ENCODE measurements at regions not wholly inside any gene's neighbourhood (a gene's known extent, or its start where the extent isn't known, plus 50 kb on each side); places are given as distances from the start of the nearest gene placed in this dataset.

DNA sequence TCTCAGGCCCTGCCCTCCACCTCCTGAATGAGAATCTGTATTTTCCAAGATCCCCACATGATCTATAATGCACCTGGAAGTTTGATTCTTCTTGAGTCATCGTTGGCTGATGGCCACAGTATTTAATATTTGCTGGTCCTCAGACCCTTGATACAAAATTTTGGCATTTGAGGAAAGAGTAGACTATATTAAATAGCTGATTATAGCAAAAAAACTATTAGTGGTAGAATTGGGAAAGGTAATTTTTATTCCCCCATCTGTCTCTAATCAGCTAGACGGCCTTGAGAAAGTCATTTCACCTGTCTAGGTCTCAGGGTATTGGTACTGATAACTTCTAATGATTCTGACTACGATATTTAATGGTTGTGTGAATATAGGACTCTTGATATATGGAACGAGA lies 176.8 kb downstream of the BMP2 start:
- no peak overlapping the region for H3K27ac ChIP-seq (ENCODE audit: low read depth)
- Mint-ChIP-seq H3K9me3 (no peaks in the 10 kb centered on the region), H3K4me1 (no peaks in the 10 kb centered on the region), H3K4me3 (no peak overlapping the region), H3K27me3 (ENCODE audit: insufficient read depth, low read depth, poor library complexity) (no peaks in the 10 kb centered on the region), H3K27ac (no peak overlapping the region), H3K36me3 (ENCODE audit: low read depth) (no peaks in the 10 kb centered on the region)
- H3K4me3 ChIP-seq = no peak overlapping the region
- ATAC-seq (no peak), DNase-seq (ENCODE audit: low spot score) (no peak)
- no peaks in the 10 kb centered on the region for H3K36me3 ChIP-seq (ENCODE audit: insufficient read depth)
- no peak for TF ChIP-seq EZH2phosphoT487 (IDR thresholded peaks at IDR 0.05; ENCODE audit: unreplicated experiment)
- no peak for TF ChIP-seq ZNF331 (CRISPR knock-in tag; IDR thresholded peaks at IDR 0.05; ENCODE audit: low read depth)
- TF ChIP-seq CREB1 (CRISPR knock-in tag; IDR thresholded peaks at IDR 0.05; ENCODE audit: low read depth) = no peak
- no peak for TF ChIP-seq JUNB (IDR thresholded peaks at IDR 0.05; ENCODE audit: unreplicated experiment)
- TF ChIP-seq, protein P1, sequence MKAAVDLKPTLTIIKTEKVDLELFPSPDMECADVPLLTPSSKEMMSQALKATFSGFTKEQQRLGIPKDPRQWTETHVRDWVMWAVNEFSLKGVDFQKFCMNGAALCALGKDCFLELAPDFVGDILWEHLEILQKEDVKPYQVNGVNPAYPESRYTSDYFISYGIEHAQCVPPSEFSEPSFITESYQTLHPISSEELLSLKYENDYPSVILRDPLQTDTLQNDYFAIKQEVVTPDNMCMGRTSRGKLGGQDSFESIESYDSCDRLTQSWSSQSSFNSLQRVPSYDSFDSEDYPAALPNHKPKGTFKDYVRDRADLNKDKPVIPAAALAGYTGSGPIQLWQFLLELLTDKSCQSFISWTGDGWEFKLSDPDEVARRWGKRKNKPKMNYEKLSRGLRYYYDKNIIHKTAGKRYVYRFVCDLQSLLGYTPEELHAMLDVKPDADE (IDR thresholded peaks at IDR 0.05) = no peak
- TF ChIP-seq POLR2AphosphoS5 (IDR thresholded peaks at IDR 0.05; ENCODE audit: low read depth) = no peak
- no peak for TF ChIP-seq NANOG (IDR thresholded peaks at IDR 0.05; ENCODE audit: borderline replicate concordance)
- TF ChIP-seq, protein P2, sequence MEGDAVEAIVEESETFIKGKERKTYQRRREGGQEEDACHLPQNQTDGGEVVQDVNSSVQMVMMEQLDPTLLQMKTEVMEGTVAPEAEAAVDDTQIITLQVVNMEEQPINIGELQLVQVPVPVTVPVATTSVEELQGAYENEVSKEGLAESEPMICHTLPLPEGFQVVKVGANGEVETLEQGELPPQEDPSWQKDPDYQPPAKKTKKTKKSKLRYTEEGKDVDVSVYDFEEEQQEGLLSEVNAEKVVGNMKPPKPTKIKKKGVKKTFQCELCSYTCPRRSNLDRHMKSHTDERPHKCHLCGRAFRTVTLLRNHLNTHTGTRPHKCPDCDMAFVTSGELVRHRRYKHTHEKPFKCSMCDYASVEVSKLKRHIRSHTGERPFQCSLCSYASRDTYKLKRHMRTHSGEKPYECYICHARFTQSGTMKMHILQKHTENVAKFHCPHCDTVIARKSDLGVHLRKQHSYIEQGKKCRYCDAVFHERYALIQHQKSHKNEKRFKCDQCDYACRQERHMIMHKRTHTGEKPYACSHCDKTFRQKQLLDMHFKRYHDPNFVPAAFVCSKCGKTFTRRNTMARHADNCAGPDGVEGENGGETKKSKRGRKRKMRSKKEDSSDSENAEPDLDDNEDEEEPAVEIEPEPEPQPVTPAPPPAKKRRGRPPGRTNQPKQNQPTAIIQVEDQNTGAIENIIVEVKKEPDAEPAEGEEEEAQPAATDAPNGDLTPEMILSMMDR (conservative IDR thresholded peaks at IDR 0.05; ENCODE audit: low read depth in 2 of 2) = no peak
- TF ChIP-seq STAT1 (IDR thresholded peaks at IDR 0.05; ENCODE audit: unreplicated experiment) = no peak
- TF ChIP-seq, protein P3, sequence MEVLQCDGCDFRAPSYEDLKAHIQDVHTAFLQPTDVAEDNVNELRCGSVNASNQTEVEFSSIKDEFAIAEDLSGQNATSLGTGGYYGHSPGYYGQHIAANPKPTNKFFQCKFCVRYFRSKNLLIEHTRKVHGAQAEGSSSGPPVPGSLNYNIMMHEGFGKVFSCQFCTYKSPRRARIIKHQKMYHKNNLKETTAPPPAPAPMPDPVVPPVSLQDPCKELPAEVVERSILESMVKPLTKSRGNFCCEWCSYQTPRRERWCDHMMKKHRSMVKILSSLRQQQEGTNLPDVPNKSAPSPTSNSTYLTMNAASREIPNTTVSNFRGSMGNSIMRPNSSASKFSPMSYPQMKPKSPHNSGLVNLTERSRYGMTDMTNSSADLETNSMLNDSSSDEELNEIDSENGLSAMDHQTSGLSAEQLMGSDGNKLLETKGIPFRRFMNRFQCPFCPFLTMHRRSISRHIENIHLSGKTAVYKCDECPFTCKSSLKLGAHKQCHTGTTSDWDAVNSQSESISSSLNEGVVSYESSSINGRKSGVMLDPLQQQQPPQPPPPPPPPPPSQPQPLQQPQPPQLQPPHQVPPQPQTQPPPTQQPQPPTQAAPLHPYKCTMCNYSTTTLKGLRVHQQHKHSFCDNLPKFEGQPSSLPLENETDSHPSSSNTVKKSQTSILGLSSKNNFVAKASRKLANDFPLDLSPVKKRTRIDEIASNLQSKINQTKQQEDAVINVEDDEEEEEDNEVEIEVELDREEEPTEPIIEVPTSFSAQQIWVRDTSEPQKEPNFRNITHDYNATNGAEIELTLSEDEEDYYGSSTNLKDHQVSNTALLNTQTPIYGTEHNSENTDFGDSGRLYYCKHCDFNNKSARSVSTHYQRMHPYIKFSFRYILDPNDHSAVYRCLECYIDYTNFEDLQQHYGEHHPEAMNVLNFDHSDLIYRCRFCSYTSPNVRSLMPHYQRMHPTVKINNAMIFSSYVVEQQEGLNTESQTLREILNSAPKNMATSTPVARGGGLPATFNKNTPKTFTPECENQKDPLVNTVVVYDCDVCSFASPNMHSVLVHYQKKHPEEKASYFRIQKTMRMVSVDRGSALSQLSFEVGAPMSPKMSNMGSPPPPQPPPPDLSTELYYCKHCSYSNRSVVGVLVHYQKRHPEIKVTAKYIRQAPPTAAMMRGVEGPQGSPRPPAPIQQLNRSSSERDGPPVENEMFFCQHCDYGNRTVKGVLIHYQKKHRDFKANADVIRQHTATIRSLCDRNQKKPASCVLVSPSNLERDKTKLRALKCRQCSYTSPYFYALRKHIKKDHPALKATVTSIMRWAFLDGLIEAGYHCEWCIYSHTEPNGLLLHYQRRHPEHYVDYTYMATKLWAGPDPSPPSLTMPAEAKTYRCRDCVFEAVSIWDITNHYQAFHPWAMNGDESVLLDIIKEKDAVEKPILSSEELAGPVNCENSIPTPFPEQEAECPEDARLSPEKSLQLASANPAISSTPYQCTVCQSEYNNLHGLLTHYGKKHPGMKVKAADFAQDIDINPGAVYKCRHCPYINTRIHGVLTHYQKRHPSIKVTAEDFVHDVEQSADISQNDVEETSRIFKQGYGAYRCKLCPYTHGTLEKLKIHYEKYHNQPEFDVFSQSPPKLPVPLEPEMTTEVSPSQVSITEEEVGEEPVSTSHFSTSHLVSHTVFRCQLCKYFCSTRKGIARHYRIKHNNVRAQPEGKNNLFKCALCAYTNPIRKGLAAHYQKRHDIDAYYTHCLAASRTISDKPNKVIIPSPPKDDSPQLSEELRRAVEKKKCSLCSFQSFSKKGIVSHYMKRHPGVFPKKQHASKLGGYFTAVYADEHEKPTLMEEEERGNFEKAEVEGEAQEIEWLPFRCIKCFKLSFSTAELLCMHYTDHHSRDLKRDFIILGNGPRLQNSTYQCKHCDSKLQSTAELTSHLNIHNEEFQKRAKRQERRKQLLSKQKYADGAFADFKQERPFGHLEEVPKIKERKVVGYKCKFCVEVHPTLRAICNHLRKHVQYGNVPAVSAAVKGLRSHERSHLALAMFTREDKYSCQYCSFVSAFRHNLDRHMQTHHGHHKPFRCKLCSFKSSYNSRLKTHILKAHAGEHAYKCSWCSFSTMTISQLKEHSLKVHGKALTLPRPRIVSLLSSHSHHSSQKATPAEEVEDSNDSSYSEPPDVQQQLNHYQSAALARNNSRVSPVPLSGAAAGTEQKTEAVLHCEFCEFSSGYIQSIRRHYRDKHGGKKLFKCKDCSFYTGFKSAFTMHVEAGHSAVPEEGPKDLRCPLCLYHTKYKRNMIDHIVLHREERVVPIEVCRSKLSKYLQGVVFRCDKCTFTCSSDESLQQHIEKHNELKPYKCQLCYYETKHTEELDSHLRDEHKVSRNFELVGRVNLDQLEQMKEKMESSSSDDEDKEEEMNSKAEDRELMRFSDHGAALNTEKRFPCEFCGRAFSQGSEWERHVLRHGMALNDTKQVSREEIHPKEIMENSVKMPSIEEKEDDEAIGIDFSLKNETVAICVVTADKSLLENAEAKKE (CRISPR knock-in tag; IDR thresholded peaks at IDR 0.05) = no peak
- TF ChIP-seq, protein P4, sequence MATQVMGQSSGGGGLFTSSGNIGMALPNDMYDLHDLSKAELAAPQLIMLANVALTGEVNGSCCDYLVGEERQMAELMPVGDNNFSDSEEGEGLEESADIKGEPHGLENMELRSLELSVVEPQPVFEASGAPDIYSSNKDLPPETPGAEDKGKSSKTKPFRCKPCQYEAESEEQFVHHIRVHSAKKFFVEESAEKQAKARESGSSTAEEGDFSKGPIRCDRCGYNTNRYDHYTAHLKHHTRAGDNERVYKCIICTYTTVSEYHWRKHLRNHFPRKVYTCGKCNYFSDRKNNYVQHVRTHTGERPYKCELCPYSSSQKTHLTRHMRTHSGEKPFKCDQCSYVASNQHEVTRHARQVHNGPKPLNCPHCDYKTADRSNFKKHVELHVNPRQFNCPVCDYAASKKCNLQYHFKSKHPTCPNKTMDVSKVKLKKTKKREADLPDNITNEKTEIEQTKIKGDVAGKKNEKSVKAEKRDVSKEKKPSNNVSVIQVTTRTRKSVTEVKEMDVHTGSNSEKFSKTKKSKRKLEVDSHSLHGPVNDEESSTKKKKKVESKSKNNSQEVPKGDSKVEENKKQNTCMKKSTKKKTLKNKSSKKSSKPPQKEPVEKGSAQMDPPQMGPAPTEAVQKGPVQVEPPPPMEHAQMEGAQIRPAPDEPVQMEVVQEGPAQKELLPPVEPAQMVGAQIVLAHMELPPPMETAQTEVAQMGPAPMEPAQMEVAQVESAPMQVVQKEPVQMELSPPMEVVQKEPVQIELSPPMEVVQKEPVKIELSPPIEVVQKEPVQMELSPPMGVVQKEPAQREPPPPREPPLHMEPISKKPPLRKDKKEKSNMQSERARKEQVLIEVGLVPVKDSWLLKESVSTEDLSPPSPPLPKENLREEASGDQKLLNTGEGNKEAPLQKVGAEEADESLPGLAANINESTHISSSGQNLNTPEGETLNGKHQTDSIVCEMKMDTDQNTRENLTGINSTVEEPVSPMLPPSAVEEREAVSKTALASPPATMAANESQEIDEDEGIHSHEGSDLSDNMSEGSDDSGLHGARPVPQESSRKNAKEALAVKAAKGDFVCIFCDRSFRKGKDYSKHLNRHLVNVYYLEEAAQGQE (IDR thresholded peaks at IDR 0.05; ENCODE audit: unreplicated experiment) = no peak
- TF ChIP-seq EZH2 (IDR thresholded peaks at IDR 0.05; ENCODE audit: low read depth, unreplicated experiment) = no peak
- TF ChIP-seq ZNF114 (CRISPR knock-in tag; IDR thresholded peaks at IDR 0.05) = no peak
- H3K9me2 ChIP-seq (ENCODE audit: insufficient read depth) = no peaks in the 10 kb centered on the region
- H4K20me1 ChIP-seq (replicated peaks; ENCODE audit: insufficient read depth) = no peaks in the 10 kb centered on the region
- no peaks in the 10 kb centered on the region for H3F3A ChIP-seq (replicated peaks; ENCODE audit: low read depth)
- H3K79me2 ChIP-seq (replicated peaks; ENCODE audit: insufficient read depth) = no peaks in the 10 kb centered on the region
- H2AFZ ChIP-seq = no peak overlapping the region
- H3K4me2 ChIP-seq = no peak overlapping the region
- no peaks in the 10 kb centered on the region for H3K4me1 ChIP-seq (ENCODE audit: insufficient read depth)
- H3K27me3 ChIP-seq (ENCODE audit: insufficient read depth) = no peaks in the 10 kb centered on the region

Measured in GM23338 (cell line).